Gastroesophageal sphincter (tissue), 3 donors: ENCODE measurements at regions not wholly inside any gene's neighbourhood (a gene's known extent, or its start where the extent isn't known, plus 50 kb on each side); places are given as distances from the start of the nearest gene placed in this dataset.

Experiments
- CTCF ChIP-seq, 4 experiments: fragments of 200-600 bp in 2 of 4; fragments of 450-650 bp in 2 of 4; sonication (generic) in 1 of 4; IDR thresholded peaks; one replicate each; pipeline ENCODE4 v1.5.1; 2017 to 2019; ENCODE audit warnings: antibody characterized with exemption in 4 of 4, mild to moderate bottlenecking in 2 of 4, moderate library complexity in 2 of 4
- POLR2A ChIP-seq, 2 donors: fragments of 450-650 bp; IDR thresholded peaks; one replicate each; pipeline ENCODE4 v1.6.1; 2017; ENCODE audit warnings: antibody characterized with exemption in 2 of 2, mild to moderate bottlenecking in 2 of 2, moderate library complexity in 1 of 2
- POLR2AphosphoS5 ChIP-seq: sonication (generic); formaldehyde crosslinking; IDR thresholded peaks from one replicate; pipeline ENCODE4 v1.6.1; 2017; ENCODE audit warnings: antibody characterized with exemption

GRCh38 chr5:91264311-91265051 is 118.6 kb downstream of the ARRDC3 start:
- TF ChIP-seq POLR2AphosphoS5, result no peak
- no peak for TF ChIP-seq CTCF (IDR thresholded peaks at IDR 0.05)
- TF ChIP-seq POLR2A (IDR thresholded peaks at IDR 0.05), result no peak
